ENCODE measurements at regions not wholly inside any gene's neighbourhood (a gene's known extent, or its start where the extent isn't known, plus 50 kb on each side); places are given as distances from the start of the nearest gene placed in this dataset.

GRCh38 chr6:166045860-166046200, 121.8 kb downstream of the TBXT start:
- peaks cover 20% of the 10 kb centered on the region for H3K36me3 Mint-ChIP-seq
- ChIA-PET POLR2A (no interaction called here), CTCF (interaction anchor here (1.3 kb wide), 1 partner anchor 10 kb away, joined by 3 read pairs; no protein-coding TSS in a partner anchor)
- H3K27me3 Mint-ChIP-seq (ENCODE audit: low read depth) = no peaks in the 10 kb centered on the region
- no peak for ATAC-seq
- H3K27ac Mint-ChIP-seq = no peak overlapping the region
- DNase-seq (ENCODE audit: low spot score) = no peak
- no peak overlapping the region for H3K4me3 Mint-ChIP-seq
- H3K9me3 Mint-ChIP-seq = peaks cover 29% of the 10 kb centered on the region
- H3K4me1 Mint-ChIP-seq = peaks cover 21% of the 10 kb centered on the region
- TF ChIP-seq, protein P1, sequence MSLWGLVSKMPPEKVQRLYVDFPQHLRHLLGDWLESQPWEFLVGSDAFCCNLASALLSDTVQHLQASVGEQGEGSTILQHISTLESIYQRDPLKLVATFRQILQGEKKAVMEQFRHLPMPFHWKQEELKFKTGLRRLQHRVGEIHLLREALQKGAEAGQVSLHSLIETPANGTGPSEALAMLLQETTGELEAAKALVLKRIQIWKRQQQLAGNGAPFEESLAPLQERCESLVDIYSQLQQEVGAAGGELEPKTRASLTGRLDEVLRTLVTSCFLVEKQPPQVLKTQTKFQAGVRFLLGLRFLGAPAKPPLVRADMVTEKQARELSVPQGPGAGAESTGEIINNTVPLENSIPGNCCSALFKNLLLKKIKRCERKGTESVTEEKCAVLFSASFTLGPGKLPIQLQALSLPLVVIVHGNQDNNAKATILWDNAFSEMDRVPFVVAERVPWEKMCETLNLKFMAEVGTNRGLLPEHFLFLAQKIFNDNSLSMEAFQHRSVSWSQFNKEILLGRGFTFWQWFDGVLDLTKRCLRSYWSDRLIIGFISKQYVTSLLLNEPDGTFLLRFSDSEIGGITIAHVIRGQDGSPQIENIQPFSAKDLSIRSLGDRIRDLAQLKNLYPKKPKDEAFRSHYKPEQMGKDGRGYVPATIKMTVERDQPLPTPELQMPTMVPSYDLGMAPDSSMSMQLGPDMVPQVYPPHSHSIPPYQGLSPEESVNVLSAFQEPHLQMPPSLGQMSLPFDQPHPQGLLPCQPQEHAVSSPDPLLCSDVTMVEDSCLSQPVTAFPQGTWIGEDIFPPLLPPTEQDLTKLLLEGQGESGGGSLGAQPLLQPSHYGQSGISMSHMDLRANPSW (CRISPR knock-in tag; conservative IDR thresholded peaks at IDR 0.05; ENCODE audit: low read depth) = no peak
- TF ChIP-seq HMGXB4 (CRISPR knock-in tag; IDR thresholded peaks at IDR 0.05) (no peak), GRHL2 (CRISPR knock-in tag; IDR thresholded peaks at IDR 0.05; ENCODE audit: insufficient replicate concordance, severe bottlenecking) (no peak), NR1H2 (CRISPR knock-in tag; IDR thresholded peaks at IDR 0.05) (no peak), ELF4 (CRISPR knock-in tag; IDR thresholded peaks at IDR 0.05; ENCODE audit: low read depth) (no peak), ZNF512 (CRISPR knock-in tag; IDR thresholded peaks at IDR 0.05; ENCODE audit: borderline replicate concordance) (no peak), MYBL2 (CRISPR knock-in tag; IDR thresholded peaks at IDR 0.05) (no peak), FOXP4 (CRISPR knock-in tag; IDR thresholded peaks at IDR 0.05) (no peak), HMGA2 (CRISPR knock-in tag; IDR thresholded peaks at IDR 0.05) (no peak), E2F5 (CRISPR knock-in tag; IDR thresholded peaks at IDR 0.05) (no peak), ZNF232 (CRISPR knock-in tag; IDR thresholded peaks at IDR 0.05) (no peak), PRRX2 (CRISPR knock-in tag; IDR thresholded peaks at IDR 0.05) (no peak), ZNF396 (CRISPR knock-in tag; IDR thresholded peaks at IDR 0.05; ENCODE audit: borderline replicate concordance) (no peak), USF2 (CRISPR knock-in tag; IDR thresholded peaks at IDR 0.05) (no peak), FOXK1 (CRISPR knock-in tag; IDR thresholded peaks at IDR 0.05) (no peak), NFE2L1 (CRISPR knock-in tag; IDR thresholded peaks at IDR 0.05) (no peak), E2F4 (CRISPR knock-in tag; IDR thresholded peaks at IDR 0.05; ENCODE audit: borderline replicate concordance, low read depth) (no peak)
- TF ChIP-seq, protein P2, sequence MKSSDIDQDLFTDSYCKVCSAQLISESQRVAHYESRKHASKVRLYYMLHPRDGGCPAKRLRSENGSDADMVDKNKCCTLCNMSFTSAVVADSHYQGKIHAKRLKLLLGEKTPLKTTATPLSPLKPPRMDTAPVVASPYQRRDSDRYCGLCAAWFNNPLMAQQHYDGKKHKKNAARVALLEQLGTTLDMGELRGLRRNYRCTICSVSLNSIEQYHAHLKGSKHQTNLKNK (CRISPR knock-in tag; IDR thresholded peaks at IDR 0.05) = no peak
- TF ChIP-seq, protein P3, sequence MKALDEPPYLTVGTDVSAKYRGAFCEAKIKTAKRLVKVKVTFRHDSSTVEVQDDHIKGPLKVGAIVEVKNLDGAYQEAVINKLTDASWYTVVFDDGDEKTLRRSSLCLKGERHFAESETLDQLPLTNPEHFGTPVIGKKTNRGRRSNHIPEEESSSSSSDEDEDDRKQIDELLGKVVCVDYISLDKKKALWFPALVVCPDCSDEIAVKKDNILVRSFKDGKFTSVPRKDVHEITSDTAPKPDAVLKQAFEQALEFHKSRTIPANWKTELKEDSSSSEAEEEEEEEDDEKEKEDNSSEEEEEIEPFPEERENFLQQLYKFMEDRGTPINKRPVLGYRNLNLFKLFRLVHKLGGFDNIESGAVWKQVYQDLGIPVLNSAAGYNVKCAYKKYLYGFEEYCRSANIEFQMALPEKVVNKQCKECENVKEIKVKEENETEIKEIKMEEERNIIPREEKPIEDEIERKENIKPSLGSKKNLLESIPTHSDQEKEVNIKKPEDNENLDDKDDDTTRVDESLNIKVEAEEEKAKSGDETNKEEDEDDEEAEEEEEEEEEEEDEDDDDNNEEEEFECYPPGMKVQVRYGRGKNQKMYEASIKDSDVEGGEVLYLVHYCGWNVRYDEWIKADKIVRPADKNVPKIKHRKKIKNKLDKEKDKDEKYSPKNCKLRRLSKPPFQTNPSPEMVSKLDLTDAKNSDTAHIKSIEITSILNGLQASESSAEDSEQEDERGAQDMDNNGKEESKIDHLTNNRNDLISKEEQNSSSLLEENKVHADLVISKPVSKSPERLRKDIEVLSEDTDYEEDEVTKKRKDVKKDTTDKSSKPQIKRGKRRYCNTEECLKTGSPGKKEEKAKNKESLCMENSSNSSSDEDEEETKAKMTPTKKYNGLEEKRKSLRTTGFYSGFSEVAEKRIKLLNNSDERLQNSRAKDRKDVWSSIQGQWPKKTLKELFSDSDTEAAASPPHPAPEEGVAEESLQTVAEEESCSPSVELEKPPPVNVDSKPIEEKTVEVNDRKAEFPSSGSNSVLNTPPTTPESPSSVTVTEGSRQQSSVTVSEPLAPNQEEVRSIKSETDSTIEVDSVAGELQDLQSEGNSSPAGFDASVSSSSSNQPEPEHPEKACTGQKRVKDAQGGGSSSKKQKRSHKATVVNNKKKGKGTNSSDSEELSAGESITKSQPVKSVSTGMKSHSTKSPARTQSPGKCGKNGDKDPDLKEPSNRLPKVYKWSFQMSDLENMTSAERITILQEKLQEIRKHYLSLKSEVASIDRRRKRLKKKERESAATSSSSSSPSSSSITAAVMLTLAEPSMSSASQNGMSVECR (CRISPR knock-in tag; IDR thresholded peaks at IDR 0.05; ENCODE audit: borderline replicate concordance) = no peak
